ENCODE measurements at regions not wholly inside any gene's neighbourhood (a gene's known extent, or its start where the extent isn't known, plus 50 kb on each side); places are given as distances from the start of the nearest gene placed in this dataset.

DNA sequence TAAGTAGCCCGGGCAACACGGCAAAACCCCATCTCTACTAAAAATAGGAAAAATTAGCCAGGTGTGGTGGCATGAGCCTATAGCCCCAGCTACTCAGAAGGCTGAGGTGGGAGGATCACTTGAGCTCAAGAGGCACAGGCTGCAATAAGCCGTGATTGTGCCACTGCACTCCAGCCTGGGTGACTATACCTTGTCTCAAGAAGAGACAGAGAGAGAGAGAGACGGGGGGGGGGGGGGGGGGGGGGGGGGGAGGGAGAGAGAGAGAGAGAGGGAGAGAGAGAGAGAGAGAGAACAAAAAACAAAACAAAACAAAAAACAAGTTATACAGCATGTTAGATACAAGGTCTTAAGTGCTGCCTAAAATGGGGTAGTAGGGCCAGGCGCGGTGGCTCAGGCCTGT is 77.8 kb upstream of the ZNF281 start:
- TF ChIP-seq POLR2AphosphoS5 (IDR thresholded peaks at IDR 0.05; ENCODE audit: low read depth) (no peak), CTCF (conservative IDR thresholded peaks at IDR 0.05; ENCODE audit: low read depth in 2 of 2) (no peak), NANOG (IDR thresholded peaks at IDR 0.05; ENCODE audit: borderline replicate concordance) (no peak), EZH2 (IDR thresholded peaks at IDR 0.05; ENCODE audit: low read depth, unreplicated experiment) (no peak), ZNF331 (CRISPR knock-in tag; IDR thresholded peaks at IDR 0.05; ENCODE audit: low read depth) (no peak), CREB1 (CRISPR knock-in tag; IDR thresholded peaks at IDR 0.05; ENCODE audit: low read depth) (no peak)
- TF ChIP-seq, protein P1, sequence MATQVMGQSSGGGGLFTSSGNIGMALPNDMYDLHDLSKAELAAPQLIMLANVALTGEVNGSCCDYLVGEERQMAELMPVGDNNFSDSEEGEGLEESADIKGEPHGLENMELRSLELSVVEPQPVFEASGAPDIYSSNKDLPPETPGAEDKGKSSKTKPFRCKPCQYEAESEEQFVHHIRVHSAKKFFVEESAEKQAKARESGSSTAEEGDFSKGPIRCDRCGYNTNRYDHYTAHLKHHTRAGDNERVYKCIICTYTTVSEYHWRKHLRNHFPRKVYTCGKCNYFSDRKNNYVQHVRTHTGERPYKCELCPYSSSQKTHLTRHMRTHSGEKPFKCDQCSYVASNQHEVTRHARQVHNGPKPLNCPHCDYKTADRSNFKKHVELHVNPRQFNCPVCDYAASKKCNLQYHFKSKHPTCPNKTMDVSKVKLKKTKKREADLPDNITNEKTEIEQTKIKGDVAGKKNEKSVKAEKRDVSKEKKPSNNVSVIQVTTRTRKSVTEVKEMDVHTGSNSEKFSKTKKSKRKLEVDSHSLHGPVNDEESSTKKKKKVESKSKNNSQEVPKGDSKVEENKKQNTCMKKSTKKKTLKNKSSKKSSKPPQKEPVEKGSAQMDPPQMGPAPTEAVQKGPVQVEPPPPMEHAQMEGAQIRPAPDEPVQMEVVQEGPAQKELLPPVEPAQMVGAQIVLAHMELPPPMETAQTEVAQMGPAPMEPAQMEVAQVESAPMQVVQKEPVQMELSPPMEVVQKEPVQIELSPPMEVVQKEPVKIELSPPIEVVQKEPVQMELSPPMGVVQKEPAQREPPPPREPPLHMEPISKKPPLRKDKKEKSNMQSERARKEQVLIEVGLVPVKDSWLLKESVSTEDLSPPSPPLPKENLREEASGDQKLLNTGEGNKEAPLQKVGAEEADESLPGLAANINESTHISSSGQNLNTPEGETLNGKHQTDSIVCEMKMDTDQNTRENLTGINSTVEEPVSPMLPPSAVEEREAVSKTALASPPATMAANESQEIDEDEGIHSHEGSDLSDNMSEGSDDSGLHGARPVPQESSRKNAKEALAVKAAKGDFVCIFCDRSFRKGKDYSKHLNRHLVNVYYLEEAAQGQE (IDR thresholded peaks at IDR 0.05; ENCODE audit: unreplicated experiment) = no peak
- TF ChIP-seq, protein P2, sequence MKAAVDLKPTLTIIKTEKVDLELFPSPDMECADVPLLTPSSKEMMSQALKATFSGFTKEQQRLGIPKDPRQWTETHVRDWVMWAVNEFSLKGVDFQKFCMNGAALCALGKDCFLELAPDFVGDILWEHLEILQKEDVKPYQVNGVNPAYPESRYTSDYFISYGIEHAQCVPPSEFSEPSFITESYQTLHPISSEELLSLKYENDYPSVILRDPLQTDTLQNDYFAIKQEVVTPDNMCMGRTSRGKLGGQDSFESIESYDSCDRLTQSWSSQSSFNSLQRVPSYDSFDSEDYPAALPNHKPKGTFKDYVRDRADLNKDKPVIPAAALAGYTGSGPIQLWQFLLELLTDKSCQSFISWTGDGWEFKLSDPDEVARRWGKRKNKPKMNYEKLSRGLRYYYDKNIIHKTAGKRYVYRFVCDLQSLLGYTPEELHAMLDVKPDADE (IDR thresholded peaks at IDR 0.05) = no peak

Measured in GM23338 (cell line).